Panc1 (cell line): ENCODE measurements at regions not wholly inside any gene's neighbourhood (a gene's known extent, or its start where the extent isn't known, plus 50 kb on each side); places are given as distances from the start of the nearest gene placed in this dataset.

Experiments used
- ATAC-seq: fragments of 200-7000 bp; cut with Tn5 transposase; 2 replicates; pipeline ENCODE4 v1.9.1; 2020; ENCODE audit warnings: mild to moderate bottlenecking, moderate library complexity
- BruUV-seq: library from RNA; stranded (reverse); fragments of 400-500 nt; replicated peaks from 2 replicates; lab custom pipeline; 2021; lab: Mats Ljungman, UMichigan
- CTCF ChIA-PET: fragments of 300-600 bp; sonication (Branson Sonifier 250); formaldehyde crosslinking; loops from one replicate; lab custom pipeline; 2022; ENCODE audit warnings: antibody characterized with exemption; lab: Charles Lee
- POLR2A ChIA-PET: fragments of 300-600 bp; sonication (Branson Sonifier 250); formaldehyde crosslinking; loops from one replicate; lab custom pipeline; 2022; ENCODE audit warnings: antibody characterized with exemption; lab: Charles Lee
- DNase-seq: peaks from one replicate; pipeline ENCODE4 v3.0.0-alpha.2; 2010; ENCODE audit warnings: low read depth, low spot score
- H3K27ac ChIP-seq: 2 replicates; pipeline ENCODE4 v1.5.1; 2011; ENCODE audit warnings: mild to moderate bottlenecking, low read length, inconsistent platforms
- H3K27me3 ChIP-seq: fragments of 200-500 bp; sonication (Bioruptor generic); 2 replicates; pipeline ENCODE4 v1.6.0; 2014; ENCODE audit warnings: low read length, inconsistent platforms; ENCODE audit not compliant: control insufficient read depth, insufficient read depth
- H3K36me3 ChIP-seq: fragments of 200-500 bp; sonication (Bioruptor generic); 2 replicates; pipeline ENCODE4 v1.5.1; 2014; ENCODE audit warnings: inconsistent platforms, mild to moderate bottlenecking, low read length, moderate library complexity; ENCODE audit not compliant: control insufficient read depth, insufficient read depth
- H3K4me1 ChIP-seq: 2 replicates; pipeline ENCODE4 v1.5.1; 2011; ENCODE audit warnings: inconsistent platforms, mild to moderate bottlenecking, low read length, moderate library complexity; ENCODE audit not compliant: control insufficient read depth, insufficient read depth
- H3K4me3 ChIP-seq, 2 experiments: 2 replicates each; pipeline ENCODE4 v1.5.1; 2011 to 2012; ENCODE audit warnings: low read depth in 2 of 2, low read length in 2 of 2, mild to moderate bottlenecking in 2 of 2, inconsistent platforms in 1 of 2, moderate library complexity in 1 of 2
- H3K9me3 ChIP-seq: fragments of 200-500 bp; sonication (Bioruptor generic); 2 replicates; pipeline ENCODE4 v1.5.1; 2014; ENCODE audit warnings: low read depth, mild to moderate bottlenecking, inconsistent platforms, low read length, moderate library complexity; ENCODE audit not compliant: control insufficient read depth, insufficient read depth
- CTCF ChIP-seq: fragments of 450-650 bp; IDR thresholded peaks from 2 replicates; pipeline ENCODE4 v1.5.1; 2017; ENCODE audit warnings: mild to moderate bottlenecking
- POLR2AphosphoS5 ChIP-seq: IDR thresholded peaks from 2 replicates; pipeline ENCODE4 v1.6.1; 2012; ENCODE audit warnings: mild to moderate bottlenecking, low read depth, low read length, moderate library complexity
- SIN3A ChIP-seq: IDR thresholded peaks from 2 replicates; pipeline ENCODE4 v1.6.1; 2012; ENCODE audit warnings: low read depth, mild to moderate bottlenecking, low read length, moderate library complexity, borderline replicate concordance; ENCODE audit not compliant: insufficient read depth
- TCF7L2 ChIP-seq: IDR thresholded peaks from 2 replicates; pipeline ENCODE4 v1.6.1; 2011; ENCODE audit warnings: mild to moderate bottlenecking, low read depth, low read length, inconsistent platforms
- in situ Hi-C: cut with HindIII; loops from 2 replicates; pipeline ENCODE4 v1.10.0; 2016; ENCODE audit warnings: low sequenced_read_pairs, low pct_unique_long_range_greater_than_20kb
- intact Hi-C: fragments of 100-400 bp; cut with micrococcal nuclease; formaldehyde crosslinking; loops from one replicate; pipeline ENCODE4 v1.10.0; 2022; ENCODE audit not compliant: unreplicated experiment
- TF ChIP-seq, protein P1 (sequence below), 2 experiments: IDR thresholded peaks; 2 replicates each; pipeline ENCODE4 v1.6.1; 2011 to 2012; ENCODE audit warnings: low read depth in 2 of 2, control low read depth in 1 of 2, low read length in 1 of 2, mild to moderate bottlenecking in 1 of 2, moderate library complexity in 1 of 2; ENCODE audit not compliant: insufficient read depth in 1 of 2

- H3K27me3 ChIP-seq, result no peaks in the 10 kb centered on the region
- CTCF ChIA-PET, result no interaction called here
- no peak overlapping the region for H3K4me3 ChIP-seq
- intact Hi-C loops (no loop called here), in situ Hi-C loops (no loop called here)
- no peaks in the 10 kb centered on the region for H3K4me1 ChIP-seq
- TF ChIP-seq, protein P1, sequence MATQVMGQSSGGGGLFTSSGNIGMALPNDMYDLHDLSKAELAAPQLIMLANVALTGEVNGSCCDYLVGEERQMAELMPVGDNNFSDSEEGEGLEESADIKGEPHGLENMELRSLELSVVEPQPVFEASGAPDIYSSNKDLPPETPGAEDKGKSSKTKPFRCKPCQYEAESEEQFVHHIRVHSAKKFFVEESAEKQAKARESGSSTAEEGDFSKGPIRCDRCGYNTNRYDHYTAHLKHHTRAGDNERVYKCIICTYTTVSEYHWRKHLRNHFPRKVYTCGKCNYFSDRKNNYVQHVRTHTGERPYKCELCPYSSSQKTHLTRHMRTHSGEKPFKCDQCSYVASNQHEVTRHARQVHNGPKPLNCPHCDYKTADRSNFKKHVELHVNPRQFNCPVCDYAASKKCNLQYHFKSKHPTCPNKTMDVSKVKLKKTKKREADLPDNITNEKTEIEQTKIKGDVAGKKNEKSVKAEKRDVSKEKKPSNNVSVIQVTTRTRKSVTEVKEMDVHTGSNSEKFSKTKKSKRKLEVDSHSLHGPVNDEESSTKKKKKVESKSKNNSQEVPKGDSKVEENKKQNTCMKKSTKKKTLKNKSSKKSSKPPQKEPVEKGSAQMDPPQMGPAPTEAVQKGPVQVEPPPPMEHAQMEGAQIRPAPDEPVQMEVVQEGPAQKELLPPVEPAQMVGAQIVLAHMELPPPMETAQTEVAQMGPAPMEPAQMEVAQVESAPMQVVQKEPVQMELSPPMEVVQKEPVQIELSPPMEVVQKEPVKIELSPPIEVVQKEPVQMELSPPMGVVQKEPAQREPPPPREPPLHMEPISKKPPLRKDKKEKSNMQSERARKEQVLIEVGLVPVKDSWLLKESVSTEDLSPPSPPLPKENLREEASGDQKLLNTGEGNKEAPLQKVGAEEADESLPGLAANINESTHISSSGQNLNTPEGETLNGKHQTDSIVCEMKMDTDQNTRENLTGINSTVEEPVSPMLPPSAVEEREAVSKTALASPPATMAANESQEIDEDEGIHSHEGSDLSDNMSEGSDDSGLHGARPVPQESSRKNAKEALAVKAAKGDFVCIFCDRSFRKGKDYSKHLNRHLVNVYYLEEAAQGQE (IDR thresholded peaks at IDR 0.05; ENCODE audit: insufficient read depth in 1 of 2, low read depth in 2 of 2, low read length in 1 of 2), result no peak
- TF ChIP-seq POLR2AphosphoS5, result no peak
- TF ChIP-seq CTCF, result no peak
- no peak for TF ChIP-seq SIN3A
- no peak for TF ChIP-seq TCF7L2
- POLR2A ChIA-PET, result no interaction called here
- H3K27ac ChIP-seq, result no peak overlapping the region
- ATAC-seq, result no peak
- no peaks in the 10 kb centered on the region for H3K36me3 ChIP-seq
- BruUV-seq, result no TSS peak
- no peaks in the 10 kb centered on the region for H3K9me3 ChIP-seq
- DNase-seq, result no peak
Measured at GRCh38 chr1:42096554-42096953, 56.7 kb upstream of the GUCA2B start.

GRCh38 chr1:42089246-42089645, 64.0 kb upstream of the GUCA2B start:
- TF ChIP-seq SIN3A, result no peak
- TF ChIP-seq CTCF, result no peak
- no peak for TF ChIP-seq TCF7L2
- no peak for TF ChIP-seq POLR2AphosphoS5
- TF ChIP-seq, protein P1 (IDR thresholded peaks at IDR 0.05; ENCODE audit: insufficient read depth in 1 of 2, low read depth in 2 of 2, low read length in 1 of 2), result no peak
- H3K4me1 ChIP-seq, result no peaks in the 10 kb centered on the region
- ChIA-PET POLR2A (interaction anchor here (0.6 kb wide), 1 partner anchor 1056 kb away, joined by 3 read pairs; no protein-coding TSS in a partner anchor), CTCF (no interaction called here)
- in situ Hi-C loops, result no loop called here
- DNase-seq (no peak), ATAC-seq (no peak)
- peaks cover 22% of the 10 kb centered on the region for H3K9me3 ChIP-seq
- no peaks in the 10 kb centered on the region for H3K36me3 ChIP-seq
- intact Hi-C loops, result no loop called here
- H3K27ac ChIP-seq, result no peak overlapping the region
- no peaks in the 10 kb centered on the region for H3K27me3 ChIP-seq
- BruUV-seq, result no TSS peak
- H3K4me3 ChIP-seq, result no peak overlapping the region
